Smooth muscle cell (in vitro differentiated cells): ENCODE measurements at regions not wholly inside any gene's neighbourhood (a gene's known extent, or its start where the extent isn't known, plus 50 kb on each side); places are given as distances from the start of the nearest gene placed in this dataset.

Source experiments
- DNase-seq: peaks from one replicate; lab custom pipeline; 2025; ENCODE audit not compliant: unreplicated experiment; lab: John Stamatoyannopoulos, UW
- H2AFZ ChIP-seq: fragments of 200-600 bp; sonication (generic); 2 replicates; pipeline ENCODE4 v1.6.0; 2016; ENCODE audit warnings: antibody characterized with exemption, low read depth, mild to moderate bottlenecking
- H3F3A ChIP-seq: fragments of 200-600 bp; sonication (generic); 2 replicates; pipeline ENCODE4 v1.6.0; 2017; ENCODE audit warnings: antibody characterized with exemption, low read depth
- H3K27ac ChIP-seq: fragments of 200-600 bp; sonication (generic); 2 replicates; pipeline ENCODE4 v1.5.1; 2016; ENCODE audit warnings: low read depth, mild to moderate bottlenecking
- H3K27me3 ChIP-seq: fragments of 200-600 bp; sonication (generic); 2 replicates; pipeline ENCODE4 v1.6.1; 2016; ENCODE audit warnings: low read depth, mild to moderate bottlenecking
- H3K36me3 ChIP-seq: fragments of 200-600 bp; sonication (generic); 2 replicates; pipeline ENCODE4 v1.5.1; 2016; ENCODE audit warnings: low read depth
- H3K4me1 ChIP-seq: fragments of 200-600 bp; sonication (generic); 2 replicates; pipeline ENCODE4 v1.5.1; 2016; ENCODE audit warnings: low read depth
- H3K4me2 ChIP-seq: fragments of 200-600 bp; sonication (generic); 2 replicates; pipeline ENCODE4 v1.6.0; 2016; ENCODE audit warnings: mild to moderate bottlenecking
- H3K4me3 ChIP-seq: fragments of 200-600 bp; sonication (generic); 2 replicates; pipeline ENCODE4 v1.5.1; 2016; ENCODE audit warnings: mild to moderate bottlenecking
- H3K79me2 ChIP-seq: fragments of 200-600 bp; sonication (generic); 2 replicates; pipeline ENCODE4 v1.6.0; 2016; ENCODE audit warnings: low read depth, mild to moderate bottlenecking
- H3K9ac ChIP-seq: fragments of 200-600 bp; sonication (generic); 2 replicates; pipeline ENCODE4 v1.6.0; 2016; ENCODE audit warnings: low read depth
- H3K9me3 ChIP-seq: fragments of 200-600 bp; sonication (generic); replicated peaks from 2 replicates; pipeline ENCODE4 v1.5.1; 2016; ENCODE audit warnings: low read depth
- H4K20me1 ChIP-seq: fragments of 200-600 bp; sonication (generic); 2 replicates; pipeline ENCODE4 v1.6.0; 2016; ENCODE audit warnings: low read depth
- WGBS: methylation state at CpG from one replicate; pipeline ENCODE4 v1.1.7; 2016; ENCODE audit warnings: low lambda C conversion rate; 5-methylcytosine and 5-hydroxymethylcytosine counted together
- TF ChIP-seq, protein P1 (sequence below): fragments of 200-600 bp; sonication (generic); IDR thresholded peaks from 2 replicates; pipeline ENCODE4 v1.5.1; 2017; ENCODE audit warnings: borderline replicate concordance, mild to moderate bottlenecking, antibody characterized with exemption; ENCODE audit not compliant: insufficient read depth, poor library complexity, severe bottlenecking

DNA sequence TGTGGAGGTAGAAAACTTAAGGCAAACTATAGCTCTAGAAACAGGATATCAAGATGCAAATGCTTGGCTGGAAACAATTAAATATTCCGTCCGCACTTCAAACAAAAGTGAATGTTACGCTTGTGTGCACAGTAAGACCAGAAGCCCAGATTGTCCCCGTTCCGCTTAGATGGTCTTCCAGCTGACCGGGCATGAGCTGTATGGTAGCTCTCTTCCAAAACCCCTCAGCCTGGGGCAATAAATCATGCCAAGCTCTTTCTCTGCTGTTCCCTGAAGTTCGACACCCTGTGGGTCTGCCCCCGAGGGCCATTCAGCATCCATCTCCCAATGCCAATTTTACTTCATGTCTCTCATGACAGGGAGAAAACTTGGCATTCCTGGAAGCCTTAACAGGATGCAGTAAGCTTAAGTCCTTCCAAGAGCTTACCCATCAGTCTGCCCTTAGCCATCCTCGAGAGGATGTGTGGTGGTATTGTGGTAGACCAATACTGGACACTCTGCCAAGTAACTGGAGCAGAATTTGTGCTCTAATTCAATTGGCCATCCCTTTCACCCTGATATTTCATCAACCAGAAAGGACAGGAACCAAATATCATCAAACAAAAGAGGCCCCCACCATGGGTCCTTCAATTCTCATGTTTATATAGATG is 70.7 kb upstream of the RANBP6 start:
- Histone ChIP-seq H3K9ac (no peak overlapping the region), H3K27ac (no peak overlapping the region), H3K27me3 (no peaks in the 10 kb centered on the region), H3K9me3 (no peaks in the 10 kb centered on the region), H3K4me3 (no peak overlapping the region), H2AFZ (no peak overlapping the region), H3K4me2 (no peak overlapping the region), H3K36me3 (no peaks in the 10 kb centered on the region), H3F3A (no peaks in the 10 kb centered on the region), H3K4me1 (no peaks in the 10 kb centered on the region), H3K79me2 (no peaks in the 10 kb centered on the region), H4K20me1 (no peaks in the 10 kb centered on the region)
- WGBS = 96% methylated on average over 9 of the region's 9 CpGs
- DNase-seq = no peak
- TF ChIP-seq, protein P1, sequence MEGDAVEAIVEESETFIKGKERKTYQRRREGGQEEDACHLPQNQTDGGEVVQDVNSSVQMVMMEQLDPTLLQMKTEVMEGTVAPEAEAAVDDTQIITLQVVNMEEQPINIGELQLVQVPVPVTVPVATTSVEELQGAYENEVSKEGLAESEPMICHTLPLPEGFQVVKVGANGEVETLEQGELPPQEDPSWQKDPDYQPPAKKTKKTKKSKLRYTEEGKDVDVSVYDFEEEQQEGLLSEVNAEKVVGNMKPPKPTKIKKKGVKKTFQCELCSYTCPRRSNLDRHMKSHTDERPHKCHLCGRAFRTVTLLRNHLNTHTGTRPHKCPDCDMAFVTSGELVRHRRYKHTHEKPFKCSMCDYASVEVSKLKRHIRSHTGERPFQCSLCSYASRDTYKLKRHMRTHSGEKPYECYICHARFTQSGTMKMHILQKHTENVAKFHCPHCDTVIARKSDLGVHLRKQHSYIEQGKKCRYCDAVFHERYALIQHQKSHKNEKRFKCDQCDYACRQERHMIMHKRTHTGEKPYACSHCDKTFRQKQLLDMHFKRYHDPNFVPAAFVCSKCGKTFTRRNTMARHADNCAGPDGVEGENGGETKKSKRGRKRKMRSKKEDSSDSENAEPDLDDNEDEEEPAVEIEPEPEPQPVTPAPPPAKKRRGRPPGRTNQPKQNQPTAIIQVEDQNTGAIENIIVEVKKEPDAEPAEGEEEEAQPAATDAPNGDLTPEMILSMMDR = no peak

DNA sequence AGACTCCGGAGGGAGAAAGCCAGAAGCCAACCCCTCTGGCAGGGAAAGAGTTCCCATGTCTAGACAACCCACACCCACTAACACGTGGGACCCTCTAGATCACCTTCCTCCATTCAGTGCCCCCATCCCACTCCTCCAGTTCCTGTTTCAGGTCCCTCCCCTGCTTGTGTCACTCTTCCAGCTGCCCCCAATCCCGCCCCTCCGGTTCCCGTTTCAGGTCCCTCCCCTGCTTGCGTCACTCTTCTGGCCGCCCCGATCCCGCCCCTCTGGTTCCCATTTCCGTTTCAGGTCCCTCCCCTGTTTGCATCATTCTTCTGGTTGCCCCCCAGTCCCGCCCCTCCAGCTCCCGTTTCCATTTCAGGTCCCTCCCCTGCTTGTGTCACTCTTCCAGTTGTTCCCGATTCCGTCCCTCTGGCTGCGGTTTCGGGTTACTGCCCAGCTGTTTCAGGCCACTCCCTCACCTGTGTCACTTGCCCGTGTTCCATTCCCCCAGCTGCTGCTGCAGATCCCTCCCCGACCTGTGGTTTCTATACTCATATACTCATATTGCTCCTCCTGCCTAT is 64.8 kb upstream of the RANBP6 start:
- H3K4me1 ChIP-seq = peaks cover 10% of the 10 kb centered on the region
- peak overlapping the region; percentile 97 for H2AFZ ChIP-seq
- TF ChIP-seq, protein P1 = no peak
- no peaks in the 10 kb centered on the region for H3K27me3 ChIP-seq
- H3K4me2 ChIP-seq = peak overlapping the region; percentile 84
- H3F3A ChIP-seq = no peaks in the 10 kb centered on the region
- H3K36me3 ChIP-seq = no peaks in the 10 kb centered on the region
- H3K9me3 ChIP-seq = no peaks in the 10 kb centered on the region
- H3K27ac ChIP-seq = peak overlapping the region; percentile 66
- no peak overlapping the region for H3K9ac ChIP-seq
- DNase-seq = peak; percentile 71
- H3K79me2 ChIP-seq = no peaks in the 10 kb centered on the region
- H3K4me3 ChIP-seq = peak overlapping the region; percentile 56
- no peaks in the 10 kb centered on the region for H4K20me1 ChIP-seq
- whole genome bisulfite sequencing = 5% methylated on average over 13 of the region's 18 CpGs

DNA sequence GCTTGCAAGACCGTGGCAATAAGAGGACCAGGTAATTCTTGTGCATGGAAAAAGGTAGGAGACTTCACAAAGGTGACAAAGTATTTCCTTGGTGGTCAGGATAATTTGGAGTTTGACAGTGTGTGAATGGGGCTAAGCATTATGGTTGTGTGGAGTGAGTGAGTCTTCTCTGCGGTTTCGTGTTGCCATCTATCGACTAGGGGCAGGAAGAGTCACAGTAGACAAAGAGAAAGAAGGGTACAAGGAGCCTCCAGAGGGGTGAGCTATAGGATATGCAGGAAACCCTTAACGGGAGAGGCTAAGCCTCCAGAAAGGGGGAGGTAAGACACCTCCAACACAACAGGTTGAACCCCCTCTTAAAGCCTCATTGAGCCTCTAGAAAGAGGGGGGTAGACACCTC is 64.0 kb upstream of the RANBP6 start:
- peak overlapping the region; percentile 56 for H3K4me3 ChIP-seq
- no peaks in the 10 kb centered on the region for H4K20me1 ChIP-seq
- H3K27me3 ChIP-seq = no peaks in the 10 kb centered on the region
- H3K36me3 ChIP-seq = no peaks in the 10 kb centered on the region
- peak overlapping the region; percentile 66 for H3K27ac ChIP-seq
- peaks cover 10% of the 10 kb centered on the region for H3K4me1 ChIP-seq
- H2AFZ ChIP-seq = peak overlapping the region; percentile 97
- WGBS = 94% methylated on average over 5 of the region's 5 CpGs
- TF ChIP-seq, protein P1 = no peak
- H3K79me2 ChIP-seq = no peaks in the 10 kb centered on the region
- DNase-seq = no peak
- H3K4me2 ChIP-seq = peak overlapping the region; percentile 84
- no peak overlapping the region for H3K9ac ChIP-seq
- H3K9me3 ChIP-seq = no peaks in the 10 kb centered on the region
- no peaks in the 10 kb centered on the region for H3F3A ChIP-seq
